Lower leg skin (tissue), 3 donors: ENCODE measurements at regions not wholly inside any gene's neighbourhood (a gene's known extent, or its start where the extent isn't known, plus 50 kb on each side); places are given as distances from the start of the nearest gene placed in this dataset.

Experiments used
- POLR2A ChIP-seq, 2 donors: fragments of 450-650 bp; IDR thresholded peaks; one replicate each; pipeline ENCODE4 v1.6.1; 2016 to 2017; ENCODE audit warnings: antibody characterized with exemption in 2 of 2, mild to moderate bottlenecking in 1 of 2, moderate library complexity in 1 of 2
- TF ChIP-seq, protein P1 (sequence below), 3 donors: fragments of 450-650 bp; IDR thresholded peaks; one replicate each; pipeline ENCODE4 v1.5.1; 2016; ENCODE audit warnings: antibody characterized with exemption in 3 of 3, mild to moderate bottlenecking in 3 of 3, moderate library complexity in 2 of 3

DNA sequence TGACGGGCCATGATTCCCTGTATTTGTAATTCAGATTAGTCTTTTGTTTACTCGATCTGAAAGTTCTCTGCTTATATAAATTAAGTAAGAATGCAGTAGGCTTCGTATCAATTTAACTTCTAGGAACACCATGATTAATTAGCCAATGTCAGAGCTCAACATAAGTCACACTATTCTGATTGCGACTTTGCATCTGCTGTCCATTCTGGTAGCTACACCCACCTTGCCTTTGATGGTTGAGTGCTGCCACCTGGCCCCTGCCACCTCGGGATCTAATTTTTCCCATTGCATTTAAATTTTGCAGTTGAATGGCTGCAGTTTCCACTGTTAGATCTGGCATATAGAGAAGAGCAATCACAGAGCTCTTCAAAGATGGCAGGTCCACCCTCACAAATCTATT lies 140.0 kb downstream of the LTN1 start:
- no peak for TF ChIP-seq POLR2A (IDR thresholded peaks at IDR 0.05)
- TF ChIP-seq, protein P1, sequence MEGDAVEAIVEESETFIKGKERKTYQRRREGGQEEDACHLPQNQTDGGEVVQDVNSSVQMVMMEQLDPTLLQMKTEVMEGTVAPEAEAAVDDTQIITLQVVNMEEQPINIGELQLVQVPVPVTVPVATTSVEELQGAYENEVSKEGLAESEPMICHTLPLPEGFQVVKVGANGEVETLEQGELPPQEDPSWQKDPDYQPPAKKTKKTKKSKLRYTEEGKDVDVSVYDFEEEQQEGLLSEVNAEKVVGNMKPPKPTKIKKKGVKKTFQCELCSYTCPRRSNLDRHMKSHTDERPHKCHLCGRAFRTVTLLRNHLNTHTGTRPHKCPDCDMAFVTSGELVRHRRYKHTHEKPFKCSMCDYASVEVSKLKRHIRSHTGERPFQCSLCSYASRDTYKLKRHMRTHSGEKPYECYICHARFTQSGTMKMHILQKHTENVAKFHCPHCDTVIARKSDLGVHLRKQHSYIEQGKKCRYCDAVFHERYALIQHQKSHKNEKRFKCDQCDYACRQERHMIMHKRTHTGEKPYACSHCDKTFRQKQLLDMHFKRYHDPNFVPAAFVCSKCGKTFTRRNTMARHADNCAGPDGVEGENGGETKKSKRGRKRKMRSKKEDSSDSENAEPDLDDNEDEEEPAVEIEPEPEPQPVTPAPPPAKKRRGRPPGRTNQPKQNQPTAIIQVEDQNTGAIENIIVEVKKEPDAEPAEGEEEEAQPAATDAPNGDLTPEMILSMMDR (IDR thresholded peaks at IDR 0.05), result no peak
